ENCODE measurements at regions not wholly inside any gene's neighbourhood (a gene's known extent, or its start where the extent isn't known, plus 50 kb on each side); places are given as distances from the start of the nearest gene placed in this dataset.

DNA sequence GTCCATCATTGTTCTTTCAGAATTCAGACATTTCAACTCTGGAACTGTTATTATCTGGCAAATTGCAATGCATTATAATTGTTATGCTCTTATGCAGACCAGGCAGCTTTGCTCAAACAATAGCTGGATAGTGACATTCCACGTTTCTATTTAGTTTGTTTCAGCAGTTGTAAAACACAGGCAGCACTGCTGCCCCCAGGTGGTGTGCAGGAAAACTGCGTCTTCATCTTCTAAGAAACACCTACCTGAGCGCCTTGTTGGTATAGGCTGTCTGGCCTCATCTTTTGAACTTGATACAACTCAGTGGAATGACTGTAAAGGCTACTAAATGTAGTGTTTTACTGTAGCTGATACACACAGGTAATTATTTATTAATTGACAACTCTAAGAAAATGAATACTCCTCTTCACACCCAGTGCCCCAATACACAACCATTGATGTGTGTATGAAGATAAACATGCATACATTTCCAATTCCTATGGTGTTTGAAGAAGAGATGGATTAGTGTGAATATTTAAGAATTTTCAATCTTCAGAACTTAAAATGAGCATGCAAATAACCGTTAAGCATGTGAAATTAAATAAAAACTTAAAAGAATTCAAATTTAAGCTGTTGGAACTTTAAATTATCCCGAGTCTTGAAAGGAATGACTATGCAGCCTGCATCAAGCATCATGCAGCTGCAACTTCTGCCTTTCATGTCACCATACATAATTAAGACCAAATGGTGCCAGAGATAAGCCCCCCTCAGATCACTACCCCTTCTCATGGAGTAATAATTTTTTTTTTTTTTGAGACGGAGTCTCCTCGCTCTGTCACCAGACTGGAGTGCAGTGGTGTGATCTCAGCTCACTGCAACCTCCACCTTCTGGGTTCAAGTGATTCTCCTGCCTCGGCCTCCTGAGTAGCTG, 85.6 kb downstream of the CD8B2 start:
- TF ChIP-seq, protein P1, sequence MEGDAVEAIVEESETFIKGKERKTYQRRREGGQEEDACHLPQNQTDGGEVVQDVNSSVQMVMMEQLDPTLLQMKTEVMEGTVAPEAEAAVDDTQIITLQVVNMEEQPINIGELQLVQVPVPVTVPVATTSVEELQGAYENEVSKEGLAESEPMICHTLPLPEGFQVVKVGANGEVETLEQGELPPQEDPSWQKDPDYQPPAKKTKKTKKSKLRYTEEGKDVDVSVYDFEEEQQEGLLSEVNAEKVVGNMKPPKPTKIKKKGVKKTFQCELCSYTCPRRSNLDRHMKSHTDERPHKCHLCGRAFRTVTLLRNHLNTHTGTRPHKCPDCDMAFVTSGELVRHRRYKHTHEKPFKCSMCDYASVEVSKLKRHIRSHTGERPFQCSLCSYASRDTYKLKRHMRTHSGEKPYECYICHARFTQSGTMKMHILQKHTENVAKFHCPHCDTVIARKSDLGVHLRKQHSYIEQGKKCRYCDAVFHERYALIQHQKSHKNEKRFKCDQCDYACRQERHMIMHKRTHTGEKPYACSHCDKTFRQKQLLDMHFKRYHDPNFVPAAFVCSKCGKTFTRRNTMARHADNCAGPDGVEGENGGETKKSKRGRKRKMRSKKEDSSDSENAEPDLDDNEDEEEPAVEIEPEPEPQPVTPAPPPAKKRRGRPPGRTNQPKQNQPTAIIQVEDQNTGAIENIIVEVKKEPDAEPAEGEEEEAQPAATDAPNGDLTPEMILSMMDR (IDR thresholded peaks at IDR 0.05; ENCODE audit: borderline replicate concordance, insufficient read depth, low read depth, low read length), result peak; percentile 60
- no peak overlapping the region for H3K4me3 ChIP-seq (ENCODE audit: low read depth, low read length)

DNA sequence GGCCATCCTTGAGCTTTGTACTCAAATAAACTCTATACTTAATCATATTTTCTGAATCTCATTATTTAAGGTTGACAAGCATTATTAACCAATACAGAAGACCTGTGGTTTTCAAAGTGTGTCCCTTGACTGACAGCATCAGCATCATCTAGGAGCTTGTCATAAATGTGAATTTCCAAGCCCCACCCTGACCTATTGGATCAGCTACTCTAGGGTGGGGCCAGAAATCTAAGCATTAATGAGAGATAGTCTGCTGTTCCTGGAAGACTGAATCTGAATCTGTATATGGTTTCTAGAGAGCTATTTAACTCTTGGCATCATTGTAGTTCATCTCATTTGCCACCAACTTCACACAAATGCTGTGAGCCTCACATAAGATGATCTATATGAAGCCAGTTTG, 86.6 kb downstream of the CD8B2 start:
- H3K4me3 ChIP-seq (ENCODE audit: low read depth, low read length), result no peak overlapping the region
- TF ChIP-seq, protein P1 (IDR thresholded peaks at IDR 0.05; ENCODE audit: borderline replicate concordance, insufficient read depth, low read depth, low read length), result no peak

- no peak overlapping the region for H3K4me3 ChIP-seq (ENCODE audit: low read depth, low read length)
- TF ChIP-seq, protein P1 (IDR thresholded peaks at IDR 0.05; ENCODE audit: borderline replicate concordance, insufficient read depth, low read depth, low read length), result no peak
These were observed 88.8 kb downstream of the CD8B2 start for GRCh38 chr2:106575955-106576354.

DNA sequence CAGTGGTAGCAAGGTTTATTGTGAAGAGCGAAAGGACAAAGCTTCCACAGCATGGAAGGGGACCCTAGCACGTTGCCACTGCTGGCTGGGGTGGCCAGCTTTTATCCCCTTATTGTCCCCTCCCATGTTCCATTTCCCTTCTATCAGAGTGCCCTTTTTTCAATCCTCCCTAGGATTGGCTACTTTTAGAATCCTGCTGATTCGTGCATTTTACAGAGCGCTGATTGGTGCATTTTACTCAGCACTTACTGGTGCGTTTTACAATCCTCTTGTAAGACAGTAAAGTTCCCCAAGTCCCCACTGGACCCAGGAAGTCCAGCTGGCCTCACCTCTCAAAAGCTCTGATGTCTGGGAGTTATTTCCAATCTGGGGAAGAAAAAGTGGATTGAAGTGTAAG, 90.1 kb downstream of the CD8B2 start:
- TF ChIP-seq, protein P1 (IDR thresholded peaks at IDR 0.05; ENCODE audit: borderline replicate concordance, insufficient read depth, low read depth, low read length), result no peak
- H3K4me3 ChIP-seq (ENCODE audit: low read depth, low read length), result no peak overlapping the region

DNA sequence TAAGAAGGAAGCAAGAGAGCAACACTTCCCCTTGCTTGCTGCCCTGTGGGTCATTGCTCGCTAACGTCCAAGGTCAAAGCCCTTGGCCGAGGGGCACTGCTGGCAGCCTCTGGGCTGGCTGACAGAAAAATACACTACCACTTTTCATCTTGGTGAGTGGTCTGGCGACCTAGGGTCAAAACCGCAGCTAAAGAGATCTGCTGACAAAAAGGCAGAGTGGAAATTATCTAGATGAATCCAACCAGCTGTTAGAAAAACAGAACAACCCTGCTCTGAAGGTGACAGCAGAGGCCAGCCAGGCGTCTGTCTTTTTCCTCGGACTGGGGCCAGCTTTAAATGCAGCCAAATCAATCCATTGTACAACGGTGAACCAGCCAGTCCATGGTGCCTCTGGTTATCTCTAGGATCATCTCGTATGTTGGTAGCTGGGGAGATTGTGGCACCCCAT, 92.6 kb downstream of the CD8B2 start:
- no peak overlapping the region for H3K4me3 ChIP-seq (ENCODE audit: low read depth, low read length)
- TF ChIP-seq, protein P1 (IDR thresholded peaks at IDR 0.05; ENCODE audit: borderline replicate concordance, insufficient read depth, low read depth, low read length), result no peak

- H3K4me3 ChIP-seq (ENCODE audit: low read depth, low read length), result no peak overlapping the region
- TF ChIP-seq, protein P1 (IDR thresholded peaks at IDR 0.05; ENCODE audit: borderline replicate concordance, insufficient read depth, low read depth, low read length), result no peak
These were observed 93.1 kb downstream of the CD8B2 start for GRCh38 chr2:106580241-106580640.

DNA sequence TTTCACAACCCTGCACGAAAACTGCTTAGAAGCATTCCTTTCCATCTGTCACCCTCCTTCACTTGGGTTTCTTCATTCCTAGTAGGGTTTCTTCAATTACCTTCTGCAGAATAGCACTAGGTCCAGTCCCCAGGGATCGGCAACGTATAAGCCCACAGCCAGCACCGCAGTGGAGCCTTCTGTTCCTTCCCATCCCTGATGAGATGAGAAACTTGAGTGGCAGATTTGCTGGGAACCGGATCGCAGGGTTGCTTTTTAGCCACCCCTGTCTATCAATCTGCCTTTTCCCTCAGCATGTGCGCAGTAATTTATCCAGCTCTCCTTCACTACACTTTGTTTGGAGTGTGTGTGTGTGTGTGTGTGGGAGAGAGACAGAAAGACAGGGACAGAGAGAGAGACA, 94.2 kb downstream of the CD8B2 start:
- TF ChIP-seq, protein P1 (IDR thresholded peaks at IDR 0.05; ENCODE audit: borderline replicate concordance, insufficient read depth, low read depth, low read length), result no peak
- no peak overlapping the region for H3K4me3 ChIP-seq (ENCODE audit: low read depth, low read length)

Data from GM12875 (cell line).